H9 (cell line): ENCODE measurements at regions not wholly inside any gene's neighbourhood (a gene's known extent, or its start where the extent isn't known, plus 50 kb on each side); places are given as distances from the start of the nearest gene placed in this dataset.

Source experiments
- DNase-seq: peaks from one replicate; pipeline ENCODE4 v3.0.0-alpha.2; 2017
- H2AFZ ChIP-seq: one replicate; pipeline ENCODE4 v1.6.1; 2013; ENCODE audit warnings: mild to moderate bottlenecking, low read length, control low read depth, moderate library complexity
- H2AK5ac ChIP-seq: 2 replicates; pipeline ENCODE4 v1.6.1; 2013; ENCODE audit warnings: low read length, control low read depth, mixed read lengths; ENCODE audit not compliant: insufficient read length
- H2BK120ac ChIP-seq: one replicate; pipeline ENCODE4 v1.6.1; 2013; ENCODE audit warnings: low read depth, mild to moderate bottlenecking, low read length, control low read depth, inconsistent platforms; ENCODE audit not compliant: poor library complexity, severe bottlenecking
- H2BK12ac ChIP-seq: 2 replicates; pipeline ENCODE4 v1.6.1; 2013; ENCODE audit warnings: low read length, control low read depth, mixed read lengths, low read depth; ENCODE audit not compliant: insufficient read length
- H2BK15ac ChIP-seq: 2 replicates; pipeline ENCODE4 v1.6.1; 2013; ENCODE audit warnings: low read depth, low read length, control low read depth
- H2BK20ac ChIP-seq: one replicate; pipeline ENCODE4 v1.6.1; 2013; ENCODE audit warnings: low read depth, mild to moderate bottlenecking, low read length, control low read depth, inconsistent platforms; ENCODE audit not compliant: poor library complexity, severe bottlenecking
- H2BK5ac ChIP-seq: 2 replicates; pipeline ENCODE4 v1.6.1; 2013; ENCODE audit warnings: low read length, control low read depth, mixed read lengths; ENCODE audit not compliant: insufficient read length
- H3K14ac ChIP-seq: 2 replicates; pipeline ENCODE4 v1.6.1; 2013; ENCODE audit warnings: low read length, control low read depth; ENCODE audit not compliant: insufficient read depth
- H3K18ac ChIP-seq: 2 replicates; pipeline ENCODE4 v1.6.1; 2013; ENCODE audit warnings: low read depth, mild to moderate bottlenecking, mixed read lengths, low read length, control low read depth; ENCODE audit not compliant: insufficient read length
- H3K23ac ChIP-seq: 2 replicates; pipeline ENCODE4 v1.6.1; 2013; ENCODE audit warnings: low read length, control low read depth, mixed read lengths, low read depth; ENCODE audit not compliant: insufficient read length
- H3K23me2 ChIP-seq: 2 replicates; pipeline ENCODE4 v1.6.1; 2013; ENCODE audit warnings: low read depth, mild to moderate bottlenecking, mixed read lengths, low read length, control low read depth; ENCODE audit not compliant: insufficient read length, poor library complexity, severe bottlenecking
- H3K27ac ChIP-seq: 2 replicates; pipeline ENCODE4 v1.5.1; 2013; ENCODE audit warnings: low read length, control low read depth, mixed read lengths, low read depth; ENCODE audit not compliant: insufficient read length
- H3K27me3 ChIP-seq: 2 replicates; pipeline ENCODE4 v1.6.1; 2013; ENCODE audit warnings: low read length, control low read depth, inconsistent platforms; ENCODE audit not compliant: insufficient read depth
- H3K4ac ChIP-seq: 2 replicates; pipeline ENCODE4 v1.6.1; 2013; ENCODE audit warnings: low read depth, mild to moderate bottlenecking, control low read depth, inconsistent platforms, low read length, moderate library complexity
- H3K4me1 ChIP-seq: 2 replicates; pipeline ENCODE4 v1.6.1; 2013; ENCODE audit warnings: low read length, control low read depth, inconsistent platforms; ENCODE audit not compliant: insufficient read depth
- H3K4me2 ChIP-seq: 2 replicates; pipeline ENCODE4 v1.6.1; 2013; ENCODE audit warnings: low read length, control low read depth, mixed read lengths; ENCODE audit not compliant: insufficient read length, insufficient read depth
- H3K56ac ChIP-seq: 2 replicates; pipeline ENCODE4 v1.6.1; 2013; ENCODE audit warnings: low read depth, mild to moderate bottlenecking, mixed read lengths, low read length, control low read depth; ENCODE audit not compliant: insufficient read length
- H3K79me1 ChIP-seq: 2 replicates; pipeline ENCODE4 v1.6.1; 2013; ENCODE audit warnings: low read depth, mild to moderate bottlenecking, moderate library complexity, low read length, control low read depth, inconsistent platforms; ENCODE audit not compliant: insufficient read depth, poor library complexity, severe bottlenecking
- H3K79me2 ChIP-seq: 2 replicates; pipeline ENCODE4 v1.6.1; 2013; ENCODE audit warnings: low read length, control low read depth, inconsistent platforms; ENCODE audit not compliant: insufficient read depth
- H3K9ac ChIP-seq: 2 replicates; pipeline ENCODE4 v1.6.1; 2013; ENCODE audit warnings: low read length, control low read depth, mixed read lengths; ENCODE audit not compliant: insufficient read length; ENCODE audit errors: extremely low read depth
- H3K9me3 ChIP-seq: one replicate; pipeline ENCODE4 v1.6.1; 2013; ENCODE audit warnings: low read depth, low read length, inconsistent platforms; ENCODE audit not compliant: control insufficient read depth
- H3T11ph ChIP-seq: one replicate; pipeline ENCODE4 v1.6.1; 2013; ENCODE audit warnings: mild to moderate bottlenecking, low read length, control low read depth, inconsistent platforms
- H4K20me1 ChIP-seq: one replicate; pipeline ENCODE4 v1.6.1; 2013; ENCODE audit not compliant: control insufficient read depth, insufficient read length, insufficient read depth
- H4K5ac ChIP-seq: 2 replicates; pipeline ENCODE4 v1.6.1; 2013; ENCODE audit warnings: low read depth, mild to moderate bottlenecking, mixed read lengths, low read length, control low read depth; ENCODE audit not compliant: insufficient read length
- H4K8ac ChIP-seq: replicated peaks from 2 replicates; pipeline ENCODE4 v1.6.1; 2013; ENCODE audit warnings: low read length, control low read depth, mixed read lengths, low read depth; ENCODE audit not compliant: insufficient read length
- H4K91ac ChIP-seq: 2 replicates; pipeline ENCODE4 v1.6.1; 2013; ENCODE audit warnings: low read depth, mild to moderate bottlenecking, moderate library complexity, mixed read lengths, low read length, control low read depth; ENCODE audit not compliant: insufficient read length
- H3K27ac Mint-ChIP-seq, 3 experiments: 2 replicates in 2 of 3; 3 replicates in 1 of 3; pipeline ENCODE4 v1.8.0; 2020 to 2021; ENCODE audit warnings: mixed read lengths in 3 of 3, mild to moderate bottlenecking in 1 of 3, moderate library complexity in 1 of 3
- H3K27me3 Mint-ChIP-seq: 2 replicates; pipeline ENCODE4 v1.8.0; 2021; ENCODE audit warnings: low read depth, mild to moderate bottlenecking, moderate library complexity, mixed read lengths
- H3K36me3 Mint-ChIP-seq, 3 experiments: 2 replicates in 2 of 3; 3 replicates in 1 of 3; pipeline ENCODE4 v1.8.0; 2020 to 2021; ENCODE audit warnings: low read depth in 3 of 3, mixed read lengths in 3 of 3; ENCODE audit not compliant: insufficient read depth in 1 of 3
- H3K4me1 Mint-ChIP-seq, 2 experiments: 2 replicates each; pipeline ENCODE4 v1.8.0; 2020; ENCODE audit warnings: mixed read lengths in 2 of 2
- H3K4me3 Mint-ChIP-seq, 2 experiments: 2 replicates in 1 of 2; 3 replicates in 1 of 2; pipeline ENCODE4 v1.8.0; 2020 to 2021; ENCODE audit warnings: mild to moderate bottlenecking in 2 of 2, mixed read lengths in 2 of 2, moderate library complexity in 1 of 2
- H3K9me3 Mint-ChIP-seq, 2 experiments: 2 replicates in 1 of 2; 3 replicates in 1 of 2; pipeline ENCODE4 v1.8.0; 2020; ENCODE audit warnings: mild to moderate bottlenecking in 2 of 2, mixed read lengths in 2 of 2, moderate library complexity in 1 of 2
- WGBS: extraction: QIAGEN DNeasy Blood & Tissue Kit; methylation state at CpG from one replicate; pipeline ENCODE4 v1.1.7; 2013; ENCODE audit warnings: missing lambda C conversion rate, low lambda C conversion rate, mixed read lengths; ENCODE audit not compliant: insufficient read length; ENCODE audit errors: extremely low coverage; 5-methylcytosine and 5-hydroxymethylcytosine counted together
- TF ChIP-seq, protein P1 (sequence below): fragments of 200-600 bp; sonication (generic); conservative IDR thresholded peaks from 3 replicates; pipeline ENCODE4 v1.8.0; 2021; ENCODE audit warnings: antibody characterized with exemption, mild to moderate bottlenecking

DNA sequence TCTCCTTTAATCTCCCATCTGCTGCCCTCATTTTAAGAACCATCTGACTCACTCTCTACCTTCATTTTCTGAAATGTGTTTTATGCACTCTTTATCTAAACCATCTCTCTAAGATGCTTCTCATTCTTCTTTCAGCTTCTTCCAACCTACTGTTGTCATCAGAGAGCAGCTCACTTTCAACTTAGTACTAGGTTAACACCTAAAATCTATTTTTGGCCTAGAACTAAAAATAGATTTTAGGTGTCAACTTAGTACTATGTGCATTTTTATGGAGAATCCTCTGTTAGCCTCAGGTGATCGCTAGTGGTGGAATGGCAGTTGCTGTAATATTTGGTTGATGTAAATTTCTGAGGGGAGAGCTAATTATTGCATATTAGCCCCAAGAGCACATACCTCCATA is 277.1 kb downstream of the KCNJ2 start:
- no peak overlapping the region for H3K27ac Mint-ChIP-seq
- no peaks in the 10 kb centered on the region for H4K20me1 ChIP-seq

More for the DNA sequence above, 277.1 kb downstream of the KCNJ2 start:
- H2BK20ac ChIP-seq, result no peak overlapping the region
- no peak overlapping the region for H4K8ac ChIP-seq
- H2AFZ ChIP-seq, result no peak overlapping the region
- H3K23me2 ChIP-seq, result no peaks in the 10 kb centered on the region
- no peak overlapping the region for H3T11ph ChIP-seq
- Mint-ChIP-seq H3K27me3 (no peaks in the 10 kb centered on the region), H3K36me3 (peaks cover 0 to 11% (median 0%) of the 10 kb centered on the region in 3 experiments; a peak in 2 of 7 replicates), H3K4me3 (no peak overlapping the region), H3K9me3 (peaks cover 9 to 13% of the 10 kb centered on the region in 2 experiments; a peak in 3 of 5 replicates), H3K4me1 (peaks cover 3 to 8% of the 10 kb centered on the region in 2 experiments)
- no peaks in the 10 kb centered on the region for H3K79me2 ChIP-seq
- H2BK120ac ChIP-seq, result no peak overlapping the region
- no peaks in the 10 kb centered on the region for H3K79me1 ChIP-seq
- no peaks in the 10 kb centered on the region for H3K9me3 ChIP-seq
- H3K9ac ChIP-seq, result no peak overlapping the region
- no peak overlapping the region for H4K5ac ChIP-seq
- no peak overlapping the region for H3K4me2 ChIP-seq
- no peak overlapping the region for H3K56ac ChIP-seq
- DNase-seq, result no peak
- no peaks in the 10 kb centered on the region for H3K4me1 ChIP-seq
- H2BK5ac ChIP-seq, result no peak overlapping the region
- H3K4ac ChIP-seq, result no peak overlapping the region
- no peak overlapping the region for H4K91ac ChIP-seq
- no peak overlapping the region for H2BK12ac ChIP-seq
- WGBS, result no CpG with 5 or more reads among the region's 1 CpG
- H3K23ac ChIP-seq, result no peak overlapping the region
- no peak overlapping the region for H2AK5ac ChIP-seq
- no peak overlapping the region for H3K18ac ChIP-seq
- no peak overlapping the region for H3K14ac ChIP-seq
- no peak overlapping the region for H3K27ac ChIP-seq
- no peaks in the 10 kb centered on the region for H3K27me3 ChIP-seq
- H2BK15ac ChIP-seq, result no peak overlapping the region
- TF ChIP-seq, protein P1, sequence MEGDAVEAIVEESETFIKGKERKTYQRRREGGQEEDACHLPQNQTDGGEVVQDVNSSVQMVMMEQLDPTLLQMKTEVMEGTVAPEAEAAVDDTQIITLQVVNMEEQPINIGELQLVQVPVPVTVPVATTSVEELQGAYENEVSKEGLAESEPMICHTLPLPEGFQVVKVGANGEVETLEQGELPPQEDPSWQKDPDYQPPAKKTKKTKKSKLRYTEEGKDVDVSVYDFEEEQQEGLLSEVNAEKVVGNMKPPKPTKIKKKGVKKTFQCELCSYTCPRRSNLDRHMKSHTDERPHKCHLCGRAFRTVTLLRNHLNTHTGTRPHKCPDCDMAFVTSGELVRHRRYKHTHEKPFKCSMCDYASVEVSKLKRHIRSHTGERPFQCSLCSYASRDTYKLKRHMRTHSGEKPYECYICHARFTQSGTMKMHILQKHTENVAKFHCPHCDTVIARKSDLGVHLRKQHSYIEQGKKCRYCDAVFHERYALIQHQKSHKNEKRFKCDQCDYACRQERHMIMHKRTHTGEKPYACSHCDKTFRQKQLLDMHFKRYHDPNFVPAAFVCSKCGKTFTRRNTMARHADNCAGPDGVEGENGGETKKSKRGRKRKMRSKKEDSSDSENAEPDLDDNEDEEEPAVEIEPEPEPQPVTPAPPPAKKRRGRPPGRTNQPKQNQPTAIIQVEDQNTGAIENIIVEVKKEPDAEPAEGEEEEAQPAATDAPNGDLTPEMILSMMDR, result no peak
